ENCODE measurements at regions not wholly inside any gene's neighbourhood (a gene's known extent, or its start where the extent isn't known, plus 50 kb on each side); places are given as distances from the start of the nearest gene placed in this dataset.

DNA sequence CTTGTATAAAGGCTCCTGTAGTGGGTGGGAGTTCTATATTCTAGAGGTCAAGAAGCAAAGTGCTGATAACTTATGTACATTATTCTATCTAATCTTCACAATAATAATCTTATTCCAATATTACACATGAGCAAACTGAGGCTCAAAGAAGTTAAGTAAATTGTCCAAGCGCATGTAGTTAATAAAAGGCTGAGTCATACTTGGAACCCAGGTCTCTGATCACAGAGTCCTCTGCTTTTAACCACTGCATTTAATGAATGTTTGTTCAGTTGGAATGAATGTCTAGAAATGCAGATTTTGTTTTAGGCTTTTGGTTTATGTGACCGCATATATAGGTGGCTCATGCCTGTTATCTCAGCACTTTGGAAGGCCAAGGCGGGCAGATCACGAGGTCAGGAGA lies 88.4 kb upstream of the PAQR3 start:
- H3K36me3 ChIP-seq (replicated peaks in 1 of 2; ENCODE audit: control extremely low read depth in 1 of 2, control insufficient read depth in 1 of 2, extremely low read depth in 1 of 2, insufficient read depth in 2 of 2, low read length in 1 of 2) = no peaks in the 10 kb centered on the region
- no peak for DNase-seq
- H2AFZ ChIP-seq (ENCODE audit: insufficient read depth, low read depth, low read length, poor library complexity, severe bottlenecking) = no peak overlapping the region
- no peak for TF ChIP-seq EZH2 (IDR thresholded peaks at IDR 0.05; ENCODE audit: borderline replicate concordance, insufficient read depth, low read depth, low read length, poor library complexity, severe bottlenecking)
- intact Hi-C loops (cut with micrococcal nuclease) = no loop called here
- H3K4me2 ChIP-seq (replicated peaks; ENCODE audit: low read depth, low read length, poor library complexity, severe bottlenecking) = no peak overlapping the region
- no peaks in the 10 kb centered on the region for H3K79me2 ChIP-seq (ENCODE audit: control insufficient read depth, insufficient read depth, low read length)
- Mint-ChIP-seq H3K4me3 (no peak overlapping the region), H3K27ac (no peak overlapping the region), H3K27me3 (peaks cover 5% of the 10 kb centered on the region), H3K4me1 (no peaks in the 10 kb centered on the region), H3K9me3 (ENCODE audit: insufficient read depth) (no peaks in the 10 kb centered on the region)
- no peaks in the 10 kb centered on the region for H3K4me1 ChIP-seq (ENCODE audit: control insufficient read depth in 2 of 2, insufficient read depth in 2 of 2, low read length in 2 of 2)
- no peak for ATAC-seq (ENCODE audit: low read depth)
- no peaks in the 10 kb centered on the region for H3K9me3 ChIP-seq (ENCODE audit: control extremely low read depth in 1 of 3, control insufficient read depth in 2 of 3, insufficient read depth in 1 of 3, low read length in 2 of 3)
- CTCF ChIA-PET = no interaction called here
- no peak overlapping the region for H3K4me3 ChIP-seq (ENCODE audit: control extremely low read depth in 1 of 5, extremely low read depth in 1 of 5, insufficient read depth in 1 of 5, low read depth in 2 of 5, low read length in 4 of 5)
- no CpG with 5 or more reads among the region's 4 CpGs for WGBS (ENCODE audit: insufficient coverage)
- peaks cover 0 to 3% (median 0%) of the 10 kb centered on the region in 4 experiments for H3K27me3 ChIP-seq (replicated peaks in 1 of 4; ENCODE audit: control extremely low read depth in 1 of 4, control insufficient read depth in 3 of 4, insufficient read depth in 4 of 4, low read length in 3 of 4)
- no peak overlapping the region for H3K27ac ChIP-seq (ENCODE audit: low read length in 2 of 2)
- H4K20me1 ChIP-seq (ENCODE audit: control insufficient read depth, insufficient read depth, low read length, poor library complexity, severe bottlenecking) = no peaks in the 10 kb centered on the region
- no peak overlapping the region for H3K9ac ChIP-seq (ENCODE audit: low read length)
- POLR2A ChIA-PET = no interaction called here

DNA sequence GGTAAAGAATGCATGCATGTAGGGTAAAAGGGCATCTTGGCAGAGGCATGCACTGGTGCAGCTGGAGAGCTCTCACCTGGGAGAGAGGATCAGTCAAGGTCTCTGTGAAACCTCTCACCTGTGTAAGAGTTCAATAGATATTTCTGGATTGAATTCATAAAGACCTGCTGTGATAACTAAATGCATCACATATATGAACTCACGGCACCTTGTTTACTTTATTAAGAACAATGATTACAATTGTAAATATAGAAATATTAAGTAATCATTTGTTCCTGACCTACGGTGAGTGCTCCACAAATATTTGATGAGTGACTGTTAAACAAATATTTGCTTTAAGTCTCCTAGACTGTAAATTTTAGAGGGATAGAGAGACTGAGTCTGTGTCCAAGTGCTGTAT lies 85.9 kb upstream of the PAQR3 start:
- H3K9me3 Mint-ChIP-seq (ENCODE audit: insufficient read depth) = no peaks in the 10 kb centered on the region
- no peaks in the 10 kb centered on the region for H3K4me1 Mint-ChIP-seq
- no peak for TF ChIP-seq EZH2 (IDR thresholded peaks at IDR 0.05; ENCODE audit: borderline replicate concordance, insufficient read depth, low read depth, low read length, poor library complexity, severe bottlenecking)
- TF ChIP-seq, protein P1, sequence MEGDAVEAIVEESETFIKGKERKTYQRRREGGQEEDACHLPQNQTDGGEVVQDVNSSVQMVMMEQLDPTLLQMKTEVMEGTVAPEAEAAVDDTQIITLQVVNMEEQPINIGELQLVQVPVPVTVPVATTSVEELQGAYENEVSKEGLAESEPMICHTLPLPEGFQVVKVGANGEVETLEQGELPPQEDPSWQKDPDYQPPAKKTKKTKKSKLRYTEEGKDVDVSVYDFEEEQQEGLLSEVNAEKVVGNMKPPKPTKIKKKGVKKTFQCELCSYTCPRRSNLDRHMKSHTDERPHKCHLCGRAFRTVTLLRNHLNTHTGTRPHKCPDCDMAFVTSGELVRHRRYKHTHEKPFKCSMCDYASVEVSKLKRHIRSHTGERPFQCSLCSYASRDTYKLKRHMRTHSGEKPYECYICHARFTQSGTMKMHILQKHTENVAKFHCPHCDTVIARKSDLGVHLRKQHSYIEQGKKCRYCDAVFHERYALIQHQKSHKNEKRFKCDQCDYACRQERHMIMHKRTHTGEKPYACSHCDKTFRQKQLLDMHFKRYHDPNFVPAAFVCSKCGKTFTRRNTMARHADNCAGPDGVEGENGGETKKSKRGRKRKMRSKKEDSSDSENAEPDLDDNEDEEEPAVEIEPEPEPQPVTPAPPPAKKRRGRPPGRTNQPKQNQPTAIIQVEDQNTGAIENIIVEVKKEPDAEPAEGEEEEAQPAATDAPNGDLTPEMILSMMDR (IDR thresholded peaks at IDR 0.05) = no peak
- DNase-seq = no peak
- no peak overlapping the region for H3K27ac Mint-ChIP-seq
- no CpG with 5 or more reads among the region's 2 CpGs for WGBS (ENCODE audit: insufficient coverage)
- no peaks in the 10 kb centered on the region for H3K4me1 ChIP-seq (ENCODE audit: control insufficient read depth in 2 of 2, insufficient read depth in 2 of 2, low read length in 2 of 2)
- peaks cover 0 to 3% (median 0%) of the 10 kb centered on the region in 4 experiments for H3K27me3 ChIP-seq (replicated peaks in 1 of 4; ENCODE audit: control extremely low read depth in 1 of 4, control insufficient read depth in 3 of 4, insufficient read depth in 4 of 4, low read length in 3 of 4)
- no peaks in the 10 kb centered on the region for H4K20me1 ChIP-seq (ENCODE audit: control insufficient read depth, insufficient read depth, low read length, poor library complexity, severe bottlenecking)
- no peak overlapping the region for H3K4me3 ChIP-seq (ENCODE audit: control extremely low read depth in 1 of 5, extremely low read depth in 1 of 5, insufficient read depth in 1 of 5, low read depth in 2 of 5, low read length in 4 of 5)
- H3K9me3 ChIP-seq (ENCODE audit: control extremely low read depth in 1 of 3, control insufficient read depth in 2 of 3, insufficient read depth in 1 of 3, low read length in 2 of 3) = no peaks in the 10 kb centered on the region
- H3K9ac ChIP-seq (ENCODE audit: low read length) = no peak overlapping the region
- ATAC-seq (ENCODE audit: low read depth) = no peak
- ChIA-PET CTCF (no interaction called here), POLR2A (no interaction called here)
- H3K4me3 Mint-ChIP-seq = no peak overlapping the region
- intact Hi-C loops (cut with micrococcal nuclease) = no loop called here
- peaks cover 5% of the 10 kb centered on the region for H3K27me3 Mint-ChIP-seq
- no peak overlapping the region for H2AFZ ChIP-seq (ENCODE audit: insufficient read depth, low read depth, low read length, poor library complexity, severe bottlenecking)
- H3K4me2 ChIP-seq (replicated peaks; ENCODE audit: low read depth, low read length, poor library complexity, severe bottlenecking) = no peak overlapping the region
- no peaks in the 10 kb centered on the region for H3K36me3 ChIP-seq (replicated peaks in 1 of 2; ENCODE audit: control extremely low read depth in 1 of 2, control insufficient read depth in 1 of 2, extremely low read depth in 1 of 2, insufficient read depth in 2 of 2, low read length in 1 of 2)
- H3K27ac ChIP-seq (ENCODE audit: low read length in 2 of 2) = no peak overlapping the region
- no peaks in the 10 kb centered on the region for H3K79me2 ChIP-seq (ENCODE audit: control insufficient read depth, insufficient read depth, low read length)
